Suppressor macrophage treated with lipopolysaccharide for 1 hour (primary cell): ENCODE measurements at regions not wholly inside any gene's neighbourhood (a gene's known extent, or its start where the extent isn't known, plus 50 kb on each side); places are given as distances from the start of the nearest gene placed in this dataset.

Experiments
- DNase-seq, 3 donors: peaks; one replicate each; pipeline ENCODE4 v3.0.0-alpha.2; 2020 to 2022

DNA sequence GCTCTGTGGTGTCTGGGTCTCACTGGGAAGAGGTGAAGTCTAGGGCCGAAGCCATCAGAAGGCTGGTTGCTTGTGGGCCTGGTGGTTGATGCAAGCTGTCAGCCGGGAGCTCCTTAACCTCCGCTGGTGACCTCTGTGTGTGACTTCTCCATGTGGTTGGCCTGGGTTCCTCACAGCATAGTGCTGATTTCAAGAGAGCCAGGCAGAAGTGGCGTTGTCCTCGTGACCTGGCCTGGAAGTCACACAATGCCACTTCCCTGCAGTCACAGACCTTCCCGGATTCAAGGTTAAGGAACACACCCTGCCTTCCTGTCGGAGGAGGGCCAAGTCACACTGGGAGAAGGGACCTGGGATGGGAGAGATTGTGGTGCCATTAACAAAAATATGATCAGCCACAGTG is 303.7 kb upstream of the HS6ST1 start:
- DNase-seq: peak; percentile 53 to 70 (median 58)

DNA sequence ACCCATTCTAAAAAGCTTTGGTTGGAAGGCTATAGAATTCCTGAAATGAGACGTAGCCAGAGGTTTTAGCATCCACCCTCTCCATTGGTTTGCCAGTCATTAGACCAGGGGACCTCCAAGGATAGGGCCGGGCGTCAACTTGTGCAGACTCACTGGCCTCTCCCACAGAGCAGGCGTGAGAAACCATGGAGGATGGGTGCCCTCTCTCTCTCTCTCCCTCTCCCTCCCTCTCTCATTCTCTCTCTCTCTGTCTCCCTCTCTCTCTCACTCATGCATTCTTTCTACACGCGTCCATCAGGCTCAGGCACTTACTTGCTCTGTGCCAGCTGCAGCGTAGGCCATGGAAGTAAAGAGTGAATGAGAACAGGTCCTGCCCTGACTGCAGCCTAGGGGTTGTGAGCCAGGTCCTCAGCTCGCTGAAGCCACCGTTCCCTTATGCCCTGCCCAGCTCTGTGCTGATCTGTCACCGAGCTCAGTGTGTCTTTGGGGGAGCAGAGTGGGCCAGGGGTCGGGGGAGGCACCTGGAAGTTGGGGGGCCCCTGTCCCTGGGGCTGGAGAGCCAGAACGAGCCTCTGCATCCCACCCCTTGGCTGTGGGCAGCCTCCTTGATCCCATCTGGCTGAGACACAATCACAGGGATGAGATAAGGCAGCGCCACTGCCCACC is 304.4 kb upstream of the HS6ST1 start:
- DNase-seq: no peak

DNA sequence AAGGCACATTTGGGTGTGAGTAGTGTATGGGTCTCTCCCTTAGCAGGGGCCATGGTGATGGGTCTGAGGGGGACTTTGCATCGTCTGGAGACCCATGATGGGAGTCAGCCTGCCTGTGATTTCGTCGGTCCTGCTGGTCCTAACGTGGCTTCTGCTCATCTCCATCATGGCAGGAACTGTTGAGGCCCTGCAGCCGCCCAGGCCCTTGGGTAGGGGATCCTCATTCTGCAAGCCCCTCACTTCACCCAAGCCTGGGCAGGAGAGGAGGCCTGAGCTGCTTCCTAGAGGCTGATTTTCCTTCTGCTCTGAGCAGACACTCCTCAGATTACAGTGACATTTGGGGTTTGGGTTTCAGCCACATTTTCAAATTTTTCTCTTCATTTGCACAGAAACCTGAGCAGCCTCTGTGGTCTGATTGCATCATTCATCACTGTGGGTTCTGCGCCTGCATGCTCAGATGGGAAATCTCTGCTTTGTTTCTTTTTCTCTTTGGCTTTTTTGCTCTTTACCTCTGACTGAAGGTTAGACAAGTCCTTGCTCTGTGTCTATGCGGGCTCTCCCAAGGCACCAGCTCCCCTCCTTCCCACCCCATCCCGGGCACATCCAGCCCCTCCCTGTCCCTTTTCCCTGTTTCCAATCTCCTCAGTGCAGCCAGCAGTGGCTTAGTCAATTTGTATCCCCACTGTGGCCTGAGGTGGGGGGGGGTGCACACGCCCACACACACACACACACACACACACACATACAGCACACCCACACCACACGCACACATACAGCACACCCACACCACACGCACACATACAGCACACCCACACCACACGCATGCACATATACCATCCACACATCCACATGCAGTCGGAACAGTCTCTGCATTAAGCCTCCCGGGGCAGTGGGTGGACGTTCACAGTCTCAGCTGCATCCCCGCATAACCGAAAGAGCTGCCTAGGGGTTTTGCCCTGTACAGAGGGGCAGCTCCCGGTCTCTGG is 305.4 kb upstream of the HS6ST1 start:
- peak in 1 of 3 donors; percentile 40 for DNase-seq

DNA sequence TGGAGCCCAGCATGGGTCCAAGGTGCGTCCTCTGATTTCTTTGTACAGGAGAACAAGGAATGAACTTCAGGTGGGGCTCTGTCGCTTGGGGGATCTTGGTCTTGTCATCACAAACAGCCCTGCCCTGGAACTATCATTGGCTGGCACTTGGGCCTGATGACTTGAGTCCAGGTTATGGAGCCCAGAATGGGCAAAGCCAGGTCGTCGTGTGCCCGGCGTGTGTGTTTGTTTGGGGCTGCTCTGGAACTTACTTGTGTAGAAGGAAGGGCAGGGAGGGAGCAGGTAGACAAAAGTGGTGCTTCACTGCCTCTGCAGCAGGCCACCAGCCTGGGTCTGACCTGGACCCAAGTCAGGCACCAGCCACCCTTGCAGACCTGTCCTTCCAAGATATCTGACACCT is 306.3 kb upstream of the HS6ST1 start:
- DNase-seq: no peak

DNA sequence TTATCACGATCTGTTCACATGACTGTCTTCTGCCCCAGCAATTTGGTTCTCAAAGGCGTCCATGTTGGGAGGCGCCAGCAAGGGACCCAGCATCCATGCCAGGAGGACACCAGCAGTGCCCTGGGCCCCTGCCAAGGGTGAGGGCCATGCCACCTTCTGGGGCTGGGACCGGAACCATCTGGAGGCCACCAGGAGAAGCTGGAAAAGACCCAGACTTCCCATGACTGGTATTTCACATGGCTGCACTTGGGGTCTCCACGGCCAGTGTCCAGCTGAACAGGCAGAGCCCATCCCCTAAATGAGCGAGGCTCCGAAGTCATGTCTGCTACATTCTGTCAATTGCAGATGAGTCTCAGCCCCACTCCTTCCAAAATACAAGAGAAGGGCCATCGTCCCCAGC is 306.8 kb upstream of the HS6ST1 start:
- DNase-seq: no peak

DNA sequence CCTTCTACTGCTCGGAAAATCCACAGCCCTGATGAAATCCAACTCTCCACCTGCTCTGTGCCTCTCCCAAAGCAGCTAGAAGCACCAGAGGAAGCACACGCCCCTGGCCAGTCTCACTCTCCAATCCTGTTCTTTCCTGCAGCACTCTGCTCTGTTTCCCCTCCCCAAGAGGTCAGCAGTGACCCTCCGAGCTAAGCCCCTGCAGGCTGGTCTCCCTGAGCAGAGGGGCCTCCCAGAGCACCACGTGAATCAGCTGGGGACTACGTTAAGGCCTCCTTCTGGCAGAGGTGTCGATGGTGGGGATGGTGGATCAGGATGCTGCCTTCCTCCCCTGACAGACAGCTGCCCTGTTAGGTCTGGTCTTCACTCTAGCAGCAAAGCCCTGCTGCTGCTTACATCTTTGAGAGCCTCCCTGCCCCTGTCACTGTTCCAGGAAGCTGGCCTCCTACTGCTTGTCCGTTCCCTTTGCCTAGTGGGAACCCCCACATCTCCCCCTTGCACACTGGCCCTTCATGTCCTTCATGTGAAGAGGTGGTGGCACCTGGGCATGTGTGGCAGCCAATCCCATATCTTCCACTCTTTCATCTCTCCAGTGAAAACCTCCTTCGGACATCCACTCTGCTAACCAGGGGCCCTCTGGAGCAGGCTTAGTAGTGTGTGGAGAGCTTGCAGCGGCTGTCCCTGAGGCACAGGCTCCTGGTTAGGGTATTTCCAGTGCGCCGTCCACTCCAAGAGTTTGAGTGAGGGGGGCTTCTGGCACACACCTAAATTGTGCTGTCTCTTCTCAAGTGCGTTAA is 307.5 kb upstream of the HS6ST1 start:
- DNase-seq: no peak

DNA sequence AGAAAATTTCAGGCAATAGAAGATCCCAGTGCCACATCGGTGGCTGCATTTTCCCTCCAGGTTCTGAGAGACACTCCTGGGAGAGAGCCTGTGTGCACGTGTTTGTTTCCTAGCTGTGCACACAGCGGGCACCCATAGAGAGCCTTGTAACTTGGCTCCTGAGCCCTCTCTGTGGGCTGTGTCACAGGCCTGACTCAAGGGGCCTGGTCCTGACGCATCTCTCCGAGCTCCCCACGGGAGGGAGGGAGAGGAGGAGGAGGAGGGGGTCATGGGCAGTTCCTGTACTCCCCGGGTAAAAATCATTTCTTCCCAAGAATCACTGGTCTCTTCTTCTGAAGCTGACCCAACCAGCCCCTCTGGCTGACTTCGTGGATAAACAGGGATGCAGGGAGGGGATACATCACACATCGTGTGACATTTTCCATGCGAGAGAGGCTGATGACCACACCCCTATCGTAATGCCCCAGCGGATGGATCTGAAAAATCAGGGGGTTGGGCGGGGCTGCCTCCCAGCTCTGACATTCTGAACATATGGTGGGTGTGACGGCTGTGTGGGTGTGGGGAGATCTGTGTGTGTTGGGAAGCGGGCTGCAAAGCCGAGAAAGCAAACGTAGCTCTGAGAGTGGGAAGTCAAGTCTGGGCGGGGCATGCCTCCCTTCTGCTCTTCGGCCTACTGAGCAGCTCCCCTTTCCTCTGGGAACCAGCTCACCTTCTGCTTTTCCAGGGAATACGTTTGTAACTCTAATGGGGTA is 308.3 kb upstream of the HS6ST1 start:
- DNase-seq: no peak

DNA sequence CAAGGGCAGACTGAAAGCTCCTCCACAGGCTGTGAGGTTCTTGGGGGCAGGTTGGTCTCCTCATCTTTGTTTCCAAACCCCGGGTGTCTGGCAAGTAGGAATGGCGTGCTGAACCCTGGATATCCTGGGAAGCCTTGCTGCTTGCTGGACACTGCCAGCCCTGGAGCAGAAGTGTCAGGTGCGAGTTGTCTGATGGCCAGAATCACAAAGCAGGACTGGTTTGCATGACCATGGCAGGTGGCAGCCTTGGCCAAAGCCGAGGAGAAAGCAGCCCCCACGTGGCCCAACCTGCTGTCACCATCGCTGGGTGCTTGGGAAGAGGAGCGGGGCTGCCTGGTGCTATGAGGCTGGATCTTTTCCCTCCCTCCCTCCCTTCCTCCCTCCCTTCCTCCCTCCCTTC is 309.5 kb upstream of the HS6ST1 start:
- no peak for DNase-seq

DNA sequence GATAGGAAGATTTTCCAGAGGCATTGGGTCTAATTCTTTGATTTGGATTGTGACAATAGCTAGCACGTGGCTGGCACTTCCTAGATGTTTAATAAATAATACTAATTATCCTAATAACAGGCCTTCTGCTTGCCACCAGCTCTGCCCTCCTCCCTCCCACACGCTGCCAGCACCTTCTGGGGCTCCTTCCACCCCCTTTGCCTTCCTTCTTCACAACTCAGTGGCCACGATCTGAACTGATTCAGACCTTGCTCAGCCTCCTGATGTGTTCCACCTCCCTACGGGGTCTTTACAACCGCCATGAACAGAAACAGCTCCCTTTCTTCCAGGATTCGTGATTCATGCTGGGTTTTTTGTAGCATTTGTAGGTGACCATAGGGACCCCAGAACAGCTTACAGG is 310.3 kb upstream of the HS6ST1 start:
- no peak for DNase-seq

DNA sequence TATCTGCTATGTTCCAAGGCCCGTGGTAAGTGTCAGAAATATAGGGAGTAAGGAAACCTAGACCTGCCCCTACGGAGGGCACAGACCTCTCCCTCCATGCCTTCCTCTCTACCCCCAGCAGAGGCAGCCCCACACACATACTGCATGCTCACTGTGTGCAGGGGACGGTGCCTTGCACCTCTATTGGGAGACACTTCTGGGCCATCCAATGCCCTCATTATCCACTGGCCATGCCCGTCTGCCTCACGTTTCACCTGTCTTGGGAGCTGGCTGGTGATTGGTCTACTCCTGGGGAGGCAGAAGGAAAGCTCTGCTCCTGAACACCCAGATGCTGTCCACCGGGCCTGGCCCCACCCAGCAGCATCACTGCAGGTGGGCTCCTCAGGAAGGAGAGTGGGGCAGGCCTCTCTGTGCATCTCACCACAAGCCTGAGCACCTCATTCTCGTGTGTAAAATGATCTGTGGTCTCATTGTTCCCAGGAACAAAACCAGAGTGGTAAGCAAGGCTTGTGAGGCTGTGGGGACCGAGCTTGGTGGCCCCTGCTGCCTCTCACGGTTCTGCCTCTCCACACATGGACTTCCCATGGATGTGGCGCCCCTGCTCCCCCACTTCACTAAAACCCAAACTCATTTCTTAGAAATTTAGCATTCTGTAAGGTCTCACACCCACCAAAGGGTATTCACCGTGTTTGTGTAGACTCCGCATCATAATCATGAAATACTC is 312.5 kb upstream of the HS6ST1 start:
- no peak for DNase-seq

DNA sequence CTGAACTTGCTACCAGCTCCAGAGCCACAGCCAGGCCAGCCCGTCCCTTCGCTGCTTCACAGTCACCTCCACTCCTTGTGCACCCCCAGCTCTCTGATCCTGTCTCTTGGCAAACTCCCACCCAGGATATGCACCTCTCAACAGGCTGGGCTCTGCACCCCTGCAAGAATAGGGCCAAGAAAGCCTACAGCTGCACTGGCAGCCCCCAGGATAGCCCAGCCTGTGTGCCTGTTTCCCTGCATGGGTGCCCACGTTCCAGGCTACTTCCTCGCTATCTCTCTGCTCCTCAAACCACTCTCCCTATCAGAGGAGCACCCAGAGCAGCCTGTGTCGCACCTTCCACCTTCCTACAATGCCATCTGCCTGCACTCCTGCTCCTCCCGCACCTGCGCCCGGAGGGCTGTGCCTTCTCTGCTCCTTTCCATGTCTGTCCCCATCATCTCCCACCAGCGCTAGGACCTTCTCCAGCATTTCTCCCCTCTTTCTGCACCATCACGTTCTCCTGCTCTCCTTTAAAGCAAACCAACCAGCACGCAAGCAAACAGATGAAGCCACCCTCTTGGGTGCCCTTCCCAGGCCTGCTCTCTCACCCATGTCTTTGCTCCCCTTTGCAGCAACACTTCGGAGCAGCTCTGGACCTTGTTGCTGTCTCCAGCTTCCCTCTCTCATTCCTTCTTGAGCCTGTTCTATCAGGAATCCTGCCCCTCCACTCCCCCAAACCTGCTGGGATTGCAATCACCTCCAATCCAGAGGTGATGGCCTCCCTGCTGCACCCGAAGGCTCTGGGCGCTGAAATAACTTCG is 313.2 kb upstream of the HS6ST1 start:
- no peak for DNase-seq

DNA sequence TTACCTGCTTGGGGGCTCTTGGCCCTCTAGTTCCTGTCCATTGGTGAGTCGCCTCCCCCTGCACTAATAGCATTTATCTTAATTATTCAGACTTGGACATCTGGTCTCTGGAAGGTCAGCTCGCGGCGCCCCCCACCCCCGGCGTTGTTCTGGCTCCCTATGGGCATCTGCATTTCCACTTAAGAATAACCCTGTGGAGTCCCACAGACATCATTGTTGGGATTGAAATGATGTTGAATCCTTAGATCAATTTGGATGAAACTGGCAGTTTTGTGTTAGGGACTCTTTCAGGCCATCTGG is 313.8 kb upstream of the HS6ST1 start:
- no peak for DNase-seq

DNA sequence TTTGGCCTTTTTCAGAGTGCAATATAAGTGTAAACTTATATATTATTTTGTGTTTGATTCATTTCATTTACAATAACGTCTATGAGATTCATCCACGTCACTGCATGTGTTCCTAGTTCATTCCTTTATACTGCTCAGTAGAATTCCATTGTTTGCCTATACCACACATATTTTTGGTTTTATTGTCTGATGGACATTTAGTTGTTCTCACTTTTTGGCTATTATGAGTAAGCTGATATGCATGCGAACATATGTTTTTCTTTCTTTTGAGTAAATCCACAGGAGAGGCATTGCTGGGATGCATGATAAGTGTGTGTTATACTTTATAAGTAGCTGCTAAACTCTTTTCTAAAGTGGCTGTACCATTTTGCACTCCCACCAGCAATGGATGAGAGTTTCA is 314.8 kb upstream of the HS6ST1 start:
- no peak for DNase-seq

DNA sequence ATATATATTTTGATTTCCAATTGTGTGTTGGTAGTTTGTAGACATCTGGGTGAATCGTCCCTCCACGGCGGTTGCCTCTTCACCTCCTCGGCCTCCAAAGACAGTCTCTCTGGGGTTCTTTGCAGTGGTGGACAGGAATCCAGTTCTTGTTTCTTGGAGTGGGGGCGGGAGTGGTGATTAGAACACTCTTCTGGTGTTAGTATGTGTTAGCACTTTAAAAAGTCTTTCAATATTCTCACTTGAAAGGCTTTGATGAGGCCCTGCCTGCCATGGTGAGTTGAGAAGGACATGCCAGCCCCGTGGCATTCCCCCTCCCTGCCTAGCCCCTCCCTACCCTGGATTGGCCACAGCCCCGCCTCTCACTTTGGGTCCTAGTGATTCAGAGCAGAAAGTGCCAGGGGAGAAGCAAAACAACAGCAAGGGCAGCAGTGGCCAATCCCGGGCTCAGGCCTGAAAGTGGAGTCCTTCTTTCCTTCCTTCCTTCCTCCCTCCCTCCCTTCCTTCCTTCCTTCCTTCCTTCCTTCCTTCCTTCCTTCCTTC is 316.8 kb upstream of the HS6ST1 start:
- DNase-seq: peak; percentile 53 to 62 (median 62)

DNA sequence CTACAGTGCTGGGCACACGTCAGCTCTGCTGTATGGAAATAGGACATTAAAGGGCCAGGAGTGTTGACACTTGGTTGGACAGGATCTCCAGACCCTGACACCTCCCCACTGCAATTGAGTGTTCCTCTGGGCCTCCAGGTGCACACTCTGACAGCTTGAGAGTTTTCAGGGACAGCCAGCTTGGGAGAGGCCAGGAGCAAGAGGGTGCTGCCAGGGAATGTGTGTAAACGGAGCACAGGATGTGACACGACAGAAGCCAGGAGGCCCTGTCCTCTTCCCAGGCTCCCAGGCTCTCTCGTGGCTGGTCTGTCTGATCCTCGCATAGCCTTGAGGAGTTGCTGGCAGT is 318.1 kb upstream of the HS6ST1 start:
- DNase-seq: no peak

DNA sequence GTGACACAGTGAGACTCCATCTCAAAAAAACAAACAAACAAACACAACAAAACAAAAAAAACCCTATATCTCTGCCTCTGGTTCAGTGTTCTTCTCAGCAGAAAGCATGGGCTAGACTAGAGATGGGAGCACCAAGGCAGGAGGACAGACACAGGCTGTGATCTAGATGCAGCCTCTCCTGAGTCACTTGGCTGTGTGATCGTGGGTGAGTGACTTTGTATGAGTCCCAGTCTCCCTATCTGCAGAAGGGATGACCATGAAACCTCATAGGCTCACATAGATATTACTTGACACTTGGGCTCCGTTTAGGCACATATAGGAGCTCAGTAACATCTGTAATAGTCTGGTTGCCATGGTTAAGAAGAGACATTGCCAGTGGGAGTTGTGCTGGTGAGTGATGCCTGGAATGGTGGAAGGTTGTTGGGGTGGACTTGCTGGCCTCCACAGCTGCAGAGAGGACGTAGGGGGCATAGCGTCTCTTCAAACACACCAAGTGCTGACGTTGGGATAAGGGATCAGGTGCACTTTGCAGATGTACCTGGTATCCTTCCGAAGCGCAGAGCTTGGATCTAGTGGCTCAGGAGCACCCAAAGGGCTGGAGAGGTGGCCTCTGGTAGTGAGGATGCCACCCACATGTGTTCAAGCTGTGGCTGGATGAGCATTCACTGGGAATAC is 318.9 kb upstream of the HS6ST1 start:
- no peak for DNase-seq

DNA sequence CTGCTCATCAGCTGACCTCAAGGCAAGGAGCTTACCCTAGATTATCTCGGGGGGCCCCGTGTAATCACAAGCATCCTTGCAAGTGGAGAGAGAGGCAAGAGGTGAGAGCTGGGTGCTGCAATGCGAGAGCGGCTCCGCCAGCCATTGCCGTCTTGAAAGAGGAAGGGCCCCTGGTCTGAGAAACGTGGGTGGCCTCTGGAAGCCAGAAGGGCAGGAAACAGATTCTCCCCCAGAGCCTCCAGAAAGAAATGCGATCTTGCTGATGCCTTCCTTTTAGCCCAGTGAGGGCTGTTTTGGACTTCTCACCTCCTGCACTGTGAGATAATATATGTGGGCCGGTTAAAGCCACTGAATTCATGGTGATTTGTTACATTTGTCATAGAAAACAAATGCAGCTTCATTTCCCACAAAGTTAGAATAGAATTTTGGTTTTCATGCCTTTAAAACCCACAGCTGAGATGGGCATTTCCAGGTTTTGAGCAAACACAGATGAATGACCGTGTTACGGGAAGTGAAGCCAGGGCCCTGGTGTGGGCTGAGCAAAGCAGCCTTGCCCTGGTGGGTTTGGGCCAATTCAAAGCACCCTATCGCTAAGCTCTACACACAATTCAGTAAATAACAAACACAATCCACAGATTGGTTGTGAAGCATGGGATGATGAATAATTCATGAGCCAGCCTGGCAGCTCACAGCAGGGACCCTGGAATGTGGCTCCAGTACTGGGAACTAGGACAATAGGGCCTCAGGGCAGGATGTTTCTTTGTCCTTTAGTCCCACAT is 319.9 kb upstream of the HS6ST1 start:
- peak; percentile 74 to 84 (median 82) for DNase-seq

DNA sequence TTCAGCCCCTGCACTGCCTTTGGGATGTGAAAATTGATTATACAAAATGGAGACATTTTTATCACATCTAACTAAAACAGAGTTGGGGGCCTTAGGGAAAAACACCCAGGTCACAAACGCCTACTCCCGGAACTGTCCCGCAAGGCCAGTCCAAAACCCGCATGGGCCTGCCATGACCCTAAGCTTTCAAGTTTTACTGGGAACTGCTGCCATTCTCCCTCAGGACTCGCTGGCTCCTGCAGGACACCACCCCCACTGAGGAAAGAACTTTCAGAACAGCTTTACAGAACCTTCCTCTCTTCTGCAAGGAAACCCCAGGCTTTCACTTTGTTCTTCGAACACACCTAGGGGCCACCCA is 320.4 kb upstream of the HS6ST1 start:
- DNase-seq: no peak

DNA sequence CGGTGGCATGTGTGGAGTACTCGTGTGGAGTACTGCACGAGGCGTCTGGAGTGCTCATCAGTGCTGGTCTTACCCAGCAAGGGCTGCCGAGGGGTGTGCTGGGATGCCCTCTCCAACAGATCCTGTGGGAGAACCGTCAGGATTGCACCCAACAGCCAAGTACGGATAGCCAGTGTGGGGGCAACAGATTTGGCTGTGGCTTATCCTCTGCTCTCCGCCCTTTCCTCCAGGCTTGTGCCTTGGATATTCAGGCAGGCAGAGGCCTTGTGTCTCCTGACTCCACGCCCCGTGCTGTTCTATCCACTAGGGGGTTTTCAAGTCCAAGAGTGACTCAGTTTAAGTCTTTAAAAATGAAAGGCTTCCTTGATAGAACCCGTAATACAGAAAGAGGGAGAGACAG is 321.0 kb upstream of the HS6ST1 start:
- DNase-seq: no peak
